Loucy (cell line): ENCODE measurements at regions not wholly inside any gene's neighbourhood (a gene's known extent, or its start where the extent isn't known, plus 50 kb on each side); places are given as distances from the start of the nearest gene placed in this dataset.

ENCODE experiments used
- H2AFZ ChIP-seq: fragments of 200-600 bp; sonication (generic); 2 replicates; pipeline ENCODE4 v1.6.0; 2016; ENCODE audit warnings: antibody characterized with exemption, mild to moderate bottlenecking, low read length, moderate library complexity
- H3F3A ChIP-seq: fragments of 200-600 bp; 2 replicates; pipeline ENCODE4 v1.6.0; 2016; ENCODE audit warnings: antibody characterized with exemption, low read depth, mild to moderate bottlenecking
- H3K27me3 ChIP-seq: fragments of 200-600 bp; sonication (generic); 2 replicates; pipeline ENCODE4 v1.6.1; 2014; ENCODE audit warnings: low read length, mild to moderate bottlenecking; ENCODE audit not compliant: insufficient read depth, poor library complexity, severe bottlenecking
- H3K36me3 ChIP-seq: fragments of 200-600 bp; sonication (generic); 2 replicates; pipeline ENCODE4 v1.6.1; 2016; ENCODE audit warnings: low read length; ENCODE audit not compliant: insufficient read depth
- H3K4me1 ChIP-seq: fragments of 200-600 bp; sonication (generic); 2 replicates; pipeline ENCODE4 v1.5.1; 2014; ENCODE audit warnings: low read length, mild to moderate bottlenecking; ENCODE audit not compliant: insufficient read depth, poor library complexity, severe bottlenecking
- H3K4me2 ChIP-seq: fragments of 200-600 bp; sonication (generic); 2 replicates; pipeline ENCODE4 v1.6.0; 2014; ENCODE audit warnings: antibody characterized with exemption, low read length, low read depth, mild to moderate bottlenecking; ENCODE audit not compliant: poor library complexity, severe bottlenecking
- H3K4me3 ChIP-seq: fragments of 200-600 bp; sonication (generic); 2 replicates; pipeline ENCODE4 v1.5.1; 2014; ENCODE audit warnings: low read length, mild to moderate bottlenecking, mixed read lengths; ENCODE audit not compliant: poor library complexity, severe bottlenecking
- H3K79me2 ChIP-seq: fragments of 200-600 bp; sonication (generic); 2 replicates; pipeline ENCODE4 v1.6.1; 2014; ENCODE audit warnings: low read length; ENCODE audit not compliant: insufficient read depth
- H3K9ac ChIP-seq: fragments of 200-600 bp; sonication (generic); 2 replicates; pipeline ENCODE4 v1.6.0; 2014; ENCODE audit warnings: mild to moderate bottlenecking, low read depth, low read length, moderate library complexity; ENCODE audit not compliant: poor library complexity, severe bottlenecking
- H3K9me2 ChIP-seq: fragments of 200-600 bp; sonication (generic); replicated peaks from 2 replicates; pipeline ENCODE4 v1.6.1; 2016; ENCODE audit warnings: low read depth, low read length, mixed read lengths
- H3K9me3 ChIP-seq: fragments of 200-600 bp; sonication (generic); 2 replicates; pipeline ENCODE4 v1.6.1; 2014; ENCODE audit warnings: mild to moderate bottlenecking, antibody characterized with exemption, low read length, low read depth; ENCODE audit not compliant: insufficient read depth
- H4K20me1 ChIP-seq: fragments of 200-600 bp; sonication (generic); 2 replicates; pipeline ENCODE4 v1.6.0; 2014; ENCODE audit warnings: antibody characterized with exemption, low read length, mild to moderate bottlenecking; ENCODE audit not compliant: insufficient read depth, poor library complexity, severe bottlenecking
- EZH2phosphoT487 ChIP-seq: fragments of 200-600 bp; IDR thresholded peaks from 2 replicates; pipeline ENCODE4 v1.6.1; 2018; ENCODE audit warnings: antibody characterized with exemption, mild to moderate bottlenecking, moderate library complexity, borderline replicate concordance
- TF ChIP-seq, protein P1 (sequence below): fragments of 200-600 bp; sonication (generic); conservative IDR thresholded peaks from 2 replicates; pipeline ENCODE4 v1.5.1; 2014; ENCODE audit warnings: mild to moderate bottlenecking, antibody characterized with exemption, low read length

DNA sequence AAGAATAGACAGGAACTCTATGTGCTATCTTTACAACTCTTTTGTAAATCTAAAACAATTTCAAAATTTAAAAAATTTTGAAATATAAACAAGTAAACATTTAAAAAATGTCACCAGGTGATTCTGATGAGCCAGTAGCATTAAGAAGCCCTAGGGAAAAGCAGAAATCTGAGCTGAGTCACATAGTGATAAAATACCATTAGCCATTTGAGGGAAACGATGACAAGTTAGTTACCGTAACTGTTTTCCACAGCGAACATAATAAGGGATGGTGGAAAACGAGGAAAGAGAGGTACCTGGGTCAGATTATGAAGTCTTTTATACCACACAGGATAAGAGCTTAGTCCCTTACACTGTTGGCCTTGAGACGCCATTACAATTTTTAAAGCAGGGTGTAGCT is 55.5 kb downstream of the PRR15 start:
- Histone ChIP-seq H4K20me1 (no peaks in the 10 kb centered on the region), H3K36me3 (no peaks in the 10 kb centered on the region), H3K4me1 (no peaks in the 10 kb centered on the region), H3K27me3 (no peaks in the 10 kb centered on the region), H3K9ac (no peak overlapping the region), H3K79me2 (no peaks in the 10 kb centered on the region), H3K4me2 (no peak overlapping the region), H3F3A (no peaks in the 10 kb centered on the region), H2AFZ (no peak overlapping the region), H3K4me3 (no peak overlapping the region), H3K9me2 (no peaks in the 10 kb centered on the region), H3K9me3 (no peaks in the 10 kb centered on the region)
- TF ChIP-seq, protein P1, sequence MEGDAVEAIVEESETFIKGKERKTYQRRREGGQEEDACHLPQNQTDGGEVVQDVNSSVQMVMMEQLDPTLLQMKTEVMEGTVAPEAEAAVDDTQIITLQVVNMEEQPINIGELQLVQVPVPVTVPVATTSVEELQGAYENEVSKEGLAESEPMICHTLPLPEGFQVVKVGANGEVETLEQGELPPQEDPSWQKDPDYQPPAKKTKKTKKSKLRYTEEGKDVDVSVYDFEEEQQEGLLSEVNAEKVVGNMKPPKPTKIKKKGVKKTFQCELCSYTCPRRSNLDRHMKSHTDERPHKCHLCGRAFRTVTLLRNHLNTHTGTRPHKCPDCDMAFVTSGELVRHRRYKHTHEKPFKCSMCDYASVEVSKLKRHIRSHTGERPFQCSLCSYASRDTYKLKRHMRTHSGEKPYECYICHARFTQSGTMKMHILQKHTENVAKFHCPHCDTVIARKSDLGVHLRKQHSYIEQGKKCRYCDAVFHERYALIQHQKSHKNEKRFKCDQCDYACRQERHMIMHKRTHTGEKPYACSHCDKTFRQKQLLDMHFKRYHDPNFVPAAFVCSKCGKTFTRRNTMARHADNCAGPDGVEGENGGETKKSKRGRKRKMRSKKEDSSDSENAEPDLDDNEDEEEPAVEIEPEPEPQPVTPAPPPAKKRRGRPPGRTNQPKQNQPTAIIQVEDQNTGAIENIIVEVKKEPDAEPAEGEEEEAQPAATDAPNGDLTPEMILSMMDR = no peak
- no peak for TF ChIP-seq EZH2phosphoT487

DNA sequence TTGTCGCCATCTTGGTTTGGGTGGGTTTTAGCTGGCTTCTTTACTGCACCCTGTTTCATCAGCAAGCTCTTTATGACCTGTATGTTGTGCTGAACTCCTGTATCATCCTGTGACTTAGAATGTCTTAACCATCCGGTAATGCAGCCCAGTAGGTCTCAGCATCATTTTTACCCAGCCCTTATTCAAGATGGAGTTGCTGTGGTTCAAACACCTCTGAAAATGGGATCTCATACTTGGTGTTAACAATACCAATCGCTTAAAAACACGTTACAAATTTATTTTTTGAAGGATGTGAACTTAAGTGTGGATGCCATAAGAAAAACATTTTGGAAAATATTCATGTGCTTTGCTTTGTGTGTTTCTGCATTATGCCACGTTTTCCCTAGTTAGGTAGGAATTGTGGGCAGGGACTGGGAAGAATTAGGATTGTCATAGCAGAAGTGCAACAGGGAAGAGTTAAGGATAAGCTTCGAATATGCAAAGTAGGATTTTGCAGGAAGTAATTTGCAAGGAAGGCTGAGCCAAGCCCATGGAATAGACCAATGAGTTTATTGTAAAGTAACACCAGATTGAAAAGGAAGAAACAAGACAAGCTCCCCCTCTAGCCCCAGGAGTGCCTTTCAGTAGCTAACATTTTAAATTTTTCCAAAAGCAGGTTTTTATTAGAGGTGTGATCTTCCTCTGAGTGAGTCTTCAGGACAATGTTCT is 56.4 kb downstream of the PRR15 start:
- Histone ChIP-seq H3F3A (no peaks in the 10 kb centered on the region), H3K4me3 (no peak overlapping the region), H2AFZ (no peak overlapping the region), H3K27me3 (no peaks in the 10 kb centered on the region), H3K9ac (no peak overlapping the region), H3K79me2 (no peaks in the 10 kb centered on the region), H3K9me2 (no peaks in the 10 kb centered on the region), H4K20me1 (no peaks in the 10 kb centered on the region), H3K36me3 (no peaks in the 10 kb centered on the region), H3K9me3 (no peaks in the 10 kb centered on the region), H3K4me2 (no peak overlapping the region), H3K4me1 (no peaks in the 10 kb centered on the region)
- TF ChIP-seq, protein P1 = no peak
- TF ChIP-seq EZH2phosphoT487 = no peak

DNA sequence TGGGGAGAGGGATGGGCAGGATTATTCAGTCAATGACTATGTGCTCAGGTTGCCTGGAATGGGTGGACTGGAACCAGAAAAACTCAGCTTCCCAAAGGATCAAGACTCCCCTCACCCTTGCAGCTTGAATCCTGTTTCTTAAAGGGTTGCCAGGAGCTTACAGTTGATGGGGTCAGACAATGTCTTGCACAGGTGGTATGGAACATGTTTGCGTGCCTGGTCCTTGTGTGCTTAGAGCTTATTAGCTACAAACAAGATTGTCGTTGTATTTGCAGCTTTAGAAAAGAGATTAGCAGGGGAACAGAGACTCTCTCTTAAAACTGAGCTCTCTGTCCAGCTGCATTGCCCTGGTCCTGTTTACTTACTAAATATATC is 56.9 kb downstream of the PRR15 start:
- Histone ChIP-seq H2AFZ (no peak overlapping the region), H3K4me3 (no peak overlapping the region), H3K4me2 (no peak overlapping the region)

More for the DNA sequence above, 56.9 kb downstream of the PRR15 start:
- H3K4me1 ChIP-seq = no peaks in the 10 kb centered on the region
- no peaks in the 10 kb centered on the region for H3K36me3 ChIP-seq
- no peak for TF ChIP-seq EZH2phosphoT487
- TF ChIP-seq, protein P1 = no peak
- H3K9me2 ChIP-seq = no peaks in the 10 kb centered on the region
- H4K20me1 ChIP-seq = no peaks in the 10 kb centered on the region
- H3K9ac ChIP-seq = no peak overlapping the region
- H3K27me3 ChIP-seq = no peaks in the 10 kb centered on the region
- H3K79me2 ChIP-seq = no peaks in the 10 kb centered on the region
- no peaks in the 10 kb centered on the region for H3F3A ChIP-seq
- no peaks in the 10 kb centered on the region for H3K9me3 ChIP-seq
